Testis (tissue), 2 donors: ENCODE measurements at regions not wholly inside any gene's neighbourhood (a gene's known extent, or its start where the extent isn't known, plus 50 kb on each side); places are given as distances from the start of the nearest gene placed in this dataset.

Experiments used
- POLR2A ChIP-seq: fragments of 450-650 bp; IDR thresholded peaks from one replicate; pipeline ENCODE4 v1.6.1; 2017; ENCODE audit warnings: antibody characterized with exemption, mild to moderate bottlenecking, moderate library complexity
- TF ChIP-seq, protein P1 (sequence below), 3 experiments: fragments of 450-650 bp in 2 of 3; fragments of 200-600 bp in 1 of 3; sonication (generic) in 1 of 3; IDR thresholded peaks; one replicate each; pipeline ENCODE4 v1.5.1; 2016 to 2019; ENCODE audit warnings: antibody characterized with exemption in 3 of 3, mild to moderate bottlenecking in 2 of 3, moderate library complexity in 1 of 3

DNA sequence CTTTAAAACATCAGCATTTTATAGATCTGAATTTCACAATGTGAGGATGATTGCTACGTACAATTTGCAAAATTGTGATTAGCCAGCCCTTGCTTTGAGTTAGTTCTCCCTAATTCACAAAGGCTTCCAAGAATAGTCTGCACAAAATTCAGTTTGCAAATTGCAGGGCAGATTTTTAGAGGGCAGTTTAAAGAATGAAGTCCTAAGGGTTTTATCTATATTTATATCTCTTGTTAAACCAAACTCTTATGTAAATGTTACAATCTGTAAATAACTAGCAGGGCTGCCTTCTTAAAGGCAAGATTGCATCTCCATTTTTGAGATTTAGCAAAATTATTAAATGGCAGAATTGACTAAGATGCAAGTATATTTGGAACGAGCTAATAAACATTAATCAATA, 52.8 kb upstream of the ZNF536 start:
- TF ChIP-seq, protein P1, sequence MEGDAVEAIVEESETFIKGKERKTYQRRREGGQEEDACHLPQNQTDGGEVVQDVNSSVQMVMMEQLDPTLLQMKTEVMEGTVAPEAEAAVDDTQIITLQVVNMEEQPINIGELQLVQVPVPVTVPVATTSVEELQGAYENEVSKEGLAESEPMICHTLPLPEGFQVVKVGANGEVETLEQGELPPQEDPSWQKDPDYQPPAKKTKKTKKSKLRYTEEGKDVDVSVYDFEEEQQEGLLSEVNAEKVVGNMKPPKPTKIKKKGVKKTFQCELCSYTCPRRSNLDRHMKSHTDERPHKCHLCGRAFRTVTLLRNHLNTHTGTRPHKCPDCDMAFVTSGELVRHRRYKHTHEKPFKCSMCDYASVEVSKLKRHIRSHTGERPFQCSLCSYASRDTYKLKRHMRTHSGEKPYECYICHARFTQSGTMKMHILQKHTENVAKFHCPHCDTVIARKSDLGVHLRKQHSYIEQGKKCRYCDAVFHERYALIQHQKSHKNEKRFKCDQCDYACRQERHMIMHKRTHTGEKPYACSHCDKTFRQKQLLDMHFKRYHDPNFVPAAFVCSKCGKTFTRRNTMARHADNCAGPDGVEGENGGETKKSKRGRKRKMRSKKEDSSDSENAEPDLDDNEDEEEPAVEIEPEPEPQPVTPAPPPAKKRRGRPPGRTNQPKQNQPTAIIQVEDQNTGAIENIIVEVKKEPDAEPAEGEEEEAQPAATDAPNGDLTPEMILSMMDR (IDR thresholded peaks at IDR 0.05), result no peak
- TF ChIP-seq POLR2A, result no peak
